Stomach (tissue), 8 donors: ENCODE measurements at regions not wholly inside any gene's neighbourhood (a gene's known extent, or its start where the extent isn't known, plus 50 kb on each side); places are given as distances from the start of the nearest gene placed in this dataset.

ENCODE experiments used
- DNase-seq, 2 donors: peaks; one replicate each; pipeline versions ENCODE4 v3.0.0 to v3.0.0-alpha.2; 2013 to 2019
- H3K27ac ChIP-seq, 5 donors: fragments of 200-600 bp in 4 of 5; sonication (generic) in 4 of 5; one replicate each; pipeline ENCODE4 v1.5.1; 2013 to 2019; ENCODE audit warnings: mild to moderate bottlenecking in 1 of 5, moderate library complexity in 1 of 5
- H3K27me3 ChIP-seq, 3 donors: fragments of 200-600 bp; sonication (generic); one replicate each; pipeline ENCODE4 v1.5.1; 2017 to 2019; ENCODE audit warnings: mixed run types in 1 of 3
- H3K36me3 ChIP-seq, 4 donors: fragments of 200-600 bp; sonication (generic); 1 replicate in 3 of 4; 2 replicates in 1 of 4; pipeline ENCODE4 v1.5.1; 2016 to 2019
- H3K4me1 ChIP-seq, 4 donors: fragments of 200-600 bp; sonication (generic); one replicate each; pipeline ENCODE4 v1.5.1; 2016 to 2019
- H3K4me3 ChIP-seq, 4 donors: fragments of 200-600 bp; sonication (generic) in 3 of 4; one replicate each; pipeline ENCODE4 v1.5.1; 2016 to 2019; ENCODE audit warnings: mild to moderate bottlenecking in 1 of 4
- H3K9me3 ChIP-seq, 4 donors: fragments of 200-600 bp; sonication (generic); one replicate each; pipeline ENCODE4 v1.5.1; 2016 to 2019
- EP300 ChIP-seq: sonication (generic); formaldehyde crosslinking; IDR thresholded peaks from one replicate; pipeline ENCODE4 v1.6.1; 2017; ENCODE audit warnings: antibody characterized with exemption
- POLR2A ChIP-seq, 4 donors: fragments of 450-650 bp; IDR thresholded peaks; one replicate each; pipeline ENCODE4 v1.6.1; 2016; ENCODE audit warnings: antibody characterized with exemption in 4 of 4, control low read depth in 2 of 4, mild to moderate bottlenecking in 1 of 4, moderate library complexity in 1 of 4
- POLR2AphosphoS5 ChIP-seq, 3 donors: sonication (generic); formaldehyde crosslinking; IDR thresholded peaks; one replicate each; pipeline ENCODE4 v1.6.1; 2016; ENCODE audit warnings: antibody characterized with exemption in 3 of 3
- WGBS, 5 donors: extraction: QIAGEN DNeasy Blood & Tissue Kit in 3 of 5; methylation state at CpG; one replicate each; pipeline versions ENCODE4 v1.1.5 to v1.1.7; 2013 to 2018; 5-methylcytosine and 5-hydroxymethylcytosine counted together
- intact Hi-C: fragments of 100-400 bp; cut with DNase I; formaldehyde crosslinking; loops from one replicate; pipeline ENCODE4 v1.15.1; 2023; ENCODE audit warnings: low total_unique reads
- TF ChIP-seq, protein P1 (sequence below), 7 experiments: fragments of 450-650 bp in 4 of 7; fragments of 200-600 bp in 3 of 7; sonication (generic) in 3 of 7; IDR thresholded peaks; one replicate each; pipeline ENCODE4 v1.5.1; 2016 to 2019; ENCODE audit warnings: antibody characterized with exemption in 7 of 7, control low read depth in 2 of 7, mild to moderate bottlenecking in 1 of 7
- donor health status: healthy with polysubstance abuse.
- donor health status: Bipolar disorder and iron deficiency.
- donor health status: healthy.

DNA sequence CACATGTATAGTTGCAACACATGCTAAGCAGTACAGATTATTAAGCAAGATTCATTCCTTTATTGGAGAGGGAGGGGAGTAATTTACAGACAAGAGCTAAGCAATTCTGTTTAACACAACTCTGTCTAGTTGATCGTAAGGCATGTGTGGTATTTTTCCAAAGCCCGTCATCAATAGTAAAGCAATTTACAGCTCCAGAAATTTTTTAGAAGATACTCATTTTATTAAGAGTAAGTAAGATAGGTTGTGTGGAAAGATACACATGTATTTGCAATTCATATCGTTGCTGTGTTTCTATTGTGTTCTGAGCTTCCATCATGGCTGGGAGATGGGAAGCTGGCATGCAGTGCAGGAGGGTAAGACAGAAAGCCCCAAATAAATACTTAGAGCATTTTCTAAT, 289.2 kb upstream of the TMEM161B start:
- TF ChIP-seq POLR2A (IDR thresholded peaks at IDR 0.05), result no peak
- TF ChIP-seq EP300, result no peak
- TF ChIP-seq, protein P1, sequence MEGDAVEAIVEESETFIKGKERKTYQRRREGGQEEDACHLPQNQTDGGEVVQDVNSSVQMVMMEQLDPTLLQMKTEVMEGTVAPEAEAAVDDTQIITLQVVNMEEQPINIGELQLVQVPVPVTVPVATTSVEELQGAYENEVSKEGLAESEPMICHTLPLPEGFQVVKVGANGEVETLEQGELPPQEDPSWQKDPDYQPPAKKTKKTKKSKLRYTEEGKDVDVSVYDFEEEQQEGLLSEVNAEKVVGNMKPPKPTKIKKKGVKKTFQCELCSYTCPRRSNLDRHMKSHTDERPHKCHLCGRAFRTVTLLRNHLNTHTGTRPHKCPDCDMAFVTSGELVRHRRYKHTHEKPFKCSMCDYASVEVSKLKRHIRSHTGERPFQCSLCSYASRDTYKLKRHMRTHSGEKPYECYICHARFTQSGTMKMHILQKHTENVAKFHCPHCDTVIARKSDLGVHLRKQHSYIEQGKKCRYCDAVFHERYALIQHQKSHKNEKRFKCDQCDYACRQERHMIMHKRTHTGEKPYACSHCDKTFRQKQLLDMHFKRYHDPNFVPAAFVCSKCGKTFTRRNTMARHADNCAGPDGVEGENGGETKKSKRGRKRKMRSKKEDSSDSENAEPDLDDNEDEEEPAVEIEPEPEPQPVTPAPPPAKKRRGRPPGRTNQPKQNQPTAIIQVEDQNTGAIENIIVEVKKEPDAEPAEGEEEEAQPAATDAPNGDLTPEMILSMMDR (IDR thresholded peaks at IDR 0.05), result no peak
- no peak for TF ChIP-seq POLR2AphosphoS5 (IDR thresholded peaks at IDR 0.05)
- Histone ChIP-seq H3K27ac (no peak overlapping the region), H3K9me3 (no peaks in the 10 kb centered on the region), H3K4me1 (no peaks in the 10 kb centered on the region), H3K27me3 (no peaks in the 10 kb centered on the region), H3K4me3 (no peak overlapping the region), H3K36me3 (no peaks in the 10 kb centered on the region)
- DNase-seq, result no peak
- intact Hi-C loops, result no loop called here
- WGBS, 5 donors, result 83 to 91% (median 89%) methylated on average over 3 of the region's 3 CpGs

DNA sequence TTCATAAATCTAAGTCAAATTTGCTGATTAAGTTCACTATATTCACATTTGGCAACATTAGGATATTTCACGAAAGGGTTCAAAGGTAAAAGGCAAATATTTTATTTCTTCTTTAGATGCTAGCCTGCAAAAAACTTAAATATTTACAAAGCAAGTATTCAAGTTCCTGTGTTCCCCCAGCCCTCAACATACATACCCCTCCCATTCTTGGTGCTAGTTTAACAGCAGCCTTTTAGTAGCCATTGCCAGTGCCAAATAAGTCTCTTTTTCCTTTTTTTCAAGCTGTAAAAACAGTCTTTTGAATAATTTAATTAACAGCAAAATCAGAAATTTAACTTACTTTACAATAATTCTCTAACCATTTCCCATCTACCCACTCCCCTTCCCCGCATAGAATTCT, 288.5 kb upstream of the TMEM161B start:
- no peak for DNase-seq
- Histone ChIP-seq H3K27me3 (no peaks in the 10 kb centered on the region), H3K4me1 (no peaks in the 10 kb centered on the region), H3K27ac (no peak overlapping the region), H3K36me3 (no peaks in the 10 kb centered on the region), H3K4me3 (no peak overlapping the region), H3K9me3 (no peaks in the 10 kb centered on the region)
- intact Hi-C loops, result no loop called here
- 50 to 68% (median 62%) methylated on average over 2 of the region's 2 CpGs for WGBS, 5 donors
- TF ChIP-seq POLR2A (IDR thresholded peaks at IDR 0.05) (no peak), EP300 (no peak), POLR2AphosphoS5 (IDR thresholded peaks at IDR 0.05) (no peak)
- TF ChIP-seq, protein P1 (IDR thresholded peaks at IDR 0.05), result no peak

DNA sequence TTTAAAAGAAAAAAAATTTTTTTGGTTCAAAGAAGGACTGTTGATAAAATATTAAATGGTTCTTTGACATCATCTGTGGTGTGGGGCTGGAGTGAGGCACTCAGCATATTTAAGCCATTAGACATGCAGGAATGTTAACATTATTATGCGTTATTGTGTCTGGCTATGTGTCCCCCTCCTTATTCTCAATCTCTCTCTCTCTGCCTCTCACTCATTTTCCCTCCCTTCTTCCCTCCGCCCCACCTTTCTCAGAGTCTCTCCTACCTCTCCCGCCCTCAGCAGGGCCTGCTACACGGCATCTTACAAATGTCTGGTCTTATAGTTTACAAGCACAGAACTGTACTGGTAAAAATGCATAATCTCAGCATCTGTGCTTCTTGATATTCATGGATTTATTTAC, 287.8 kb upstream of the TMEM161B start:
- no peak overlapping the region for H3K4me3 ChIP-seq
- H3K27me3 ChIP-seq, result no peaks in the 10 kb centered on the region
- 45 to 62% (median 49%) methylated on average over 4 of the region's 4 CpGs for WGBS, 5 donors
- H3K27ac ChIP-seq, result no peak overlapping the region
- TF ChIP-seq POLR2A (IDR thresholded peaks at IDR 0.05), result no peak
- no peaks in the 10 kb centered on the region for H3K4me1 ChIP-seq
- H3K9me3 ChIP-seq, result no peaks in the 10 kb centered on the region
- intact Hi-C loops, result no loop called here
- H3K36me3 ChIP-seq, result no peaks in the 10 kb centered on the region
- DNase-seq, result no peak

DNA sequence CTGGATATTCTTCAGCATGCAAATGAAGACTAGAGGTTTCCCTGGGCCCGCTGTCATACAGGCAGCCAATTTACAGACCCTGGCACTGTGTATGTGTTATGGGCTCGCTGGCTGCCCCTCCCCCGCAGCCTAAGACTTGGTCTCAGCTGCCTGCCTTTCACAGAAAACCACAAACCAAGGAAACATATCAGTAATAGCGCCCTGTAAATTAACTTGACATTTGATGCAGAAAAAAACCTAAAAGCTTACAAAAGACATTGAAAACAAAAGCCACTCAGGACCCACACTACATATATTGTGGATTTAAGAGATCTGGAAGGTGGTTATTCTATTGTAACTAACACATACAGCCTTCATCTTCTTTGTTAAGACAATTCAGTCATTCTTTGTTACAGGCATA, 287.0 kb upstream of the TMEM161B start:
- Histone ChIP-seq H3K27me3 (no peaks in the 10 kb centered on the region), H3K9me3 (no peaks in the 10 kb centered on the region), H3K27ac (no peak overlapping the region), H3K4me1 (no peaks in the 10 kb centered on the region), H3K4me3 (no peak overlapping the region), H3K36me3 (no peaks in the 10 kb centered on the region)
- intact Hi-C loops, result no loop called here
- peak in 1 of 2 donors; percentile 23 for DNase-seq
- no peak for TF ChIP-seq POLR2A (IDR thresholded peaks at IDR 0.05)
- TF ChIP-seq, protein P1 (IDR thresholded peaks at IDR 0.05), result no peak
- no peak for TF ChIP-seq POLR2AphosphoS5 (IDR thresholded peaks at IDR 0.05)
- WGBS, 5 donors, result 17 to 26% (median 25%) methylated on average over 4 of the region's 4 CpGs

DNA sequence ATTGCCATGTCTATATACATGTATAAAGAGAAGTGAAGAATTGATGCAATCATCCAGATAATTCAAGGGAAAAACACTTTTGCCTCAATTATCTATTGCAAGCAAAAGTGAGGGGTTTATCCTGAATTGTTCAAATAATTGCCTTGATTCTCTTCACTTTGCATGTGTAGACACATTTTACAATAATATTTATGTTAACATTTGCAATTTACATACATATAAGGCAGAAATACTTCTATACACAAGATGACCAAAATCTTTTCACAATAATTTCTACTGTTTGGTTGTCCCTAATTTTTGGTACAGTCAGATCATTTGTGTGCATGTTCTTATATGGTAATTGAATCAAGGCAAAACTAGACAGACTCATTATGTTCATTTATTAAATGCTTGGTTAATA, 285.3 kb upstream of the TMEM161B start:
- no peak for TF ChIP-seq POLR2AphosphoS5 (IDR thresholded peaks at IDR 0.05)
- no peak for TF ChIP-seq POLR2A (IDR thresholded peaks at IDR 0.05)
- TF ChIP-seq EP300, result no peak
- TF ChIP-seq, protein P1 (IDR thresholded peaks at IDR 0.05), result no peak
- no peak overlapping the region for H3K27ac ChIP-seq

More for the DNA sequence above, 285.3 kb upstream of the TMEM161B start:
- no peak overlapping the region for H3K4me3 ChIP-seq
- no peaks in the 10 kb centered on the region for H3K36me3 ChIP-seq
- H3K9me3 ChIP-seq, result no peaks in the 10 kb centered on the region
- intact Hi-C loops, result no loop called here
- no peaks in the 10 kb centered on the region for H3K27me3 ChIP-seq
- no peaks in the 10 kb centered on the region for H3K4me1 ChIP-seq
- DNase-seq, result no peak
